Kidney epithelial cell (primary cell): ENCODE measurements at regions not wholly inside any gene's neighbourhood (a gene's known extent, or its start where the extent isn't known, plus 50 kb on each side); places are given as distances from the start of the nearest gene placed in this dataset.
A peak's percentile ranks its signal among the peaks of the same experiment; 100 is the strongest.

ENCODE experiments used
- DNase-seq: peaks from one replicate; pipeline ENCODE4 v3.0.0-alpha.2; 2010; ENCODE audit warnings: low read depth
- H3K27me3 ChIP-seq: 2 replicates; pipeline ENCODE4 v1.6.0; 2011; ENCODE audit warnings: low read length; ENCODE audit not compliant: control insufficient read depth, insufficient read depth
- H3K36me3 ChIP-seq: 2 replicates; pipeline ENCODE4 v1.5.1; 2011; ENCODE audit warnings: low read length; ENCODE audit not compliant: control insufficient read depth, insufficient read depth
- H3K4me3 ChIP-seq: 2 replicates; pipeline ENCODE4 v1.5.1; 2011; ENCODE audit warnings: low read depth, mild to moderate bottlenecking, control low read depth, low read length
- CTCF ChIP-seq: IDR thresholded peaks from 2 replicates; pipeline ENCODE4 v1.5.1; 2011; ENCODE audit warnings: mild to moderate bottlenecking, moderate library complexity, low read length, control low read depth, inconsistent platforms; ENCODE audit not compliant: insufficient read depth, poor library complexity, severe bottlenecking

DNA sequence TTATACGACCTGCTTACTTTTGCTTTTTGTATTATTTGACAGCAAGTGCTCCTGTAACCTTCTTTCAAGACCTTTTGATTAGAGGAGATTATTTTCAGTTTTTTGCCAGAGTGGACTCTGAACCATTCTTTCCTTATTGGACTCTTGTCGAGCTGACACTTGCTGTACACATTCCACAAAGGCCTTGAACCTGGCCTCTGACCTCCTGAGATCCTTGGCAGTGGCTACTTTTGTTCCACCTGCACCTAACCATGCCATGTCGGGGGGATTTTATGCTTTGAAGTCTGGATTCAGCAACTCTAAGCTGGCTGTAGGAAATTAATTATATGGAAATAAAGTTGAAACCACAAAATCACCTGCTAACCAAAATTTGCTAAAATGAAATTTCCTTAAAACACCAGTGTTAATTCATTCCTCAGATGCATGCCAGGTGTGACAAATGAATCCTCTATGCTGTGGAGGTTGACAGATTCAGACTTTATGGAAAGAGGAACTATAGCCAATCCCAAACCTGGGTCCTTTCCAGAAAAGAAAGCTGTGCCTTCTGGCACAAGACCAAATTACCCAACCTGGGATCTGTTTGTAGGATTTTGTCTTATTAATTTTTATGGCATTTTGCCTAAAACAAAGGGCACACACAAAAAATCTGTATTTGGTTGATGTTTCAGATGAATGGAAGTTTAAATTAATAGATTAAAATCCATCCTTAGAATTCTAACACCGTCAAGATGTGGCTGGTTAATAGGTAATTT is 110.4 kb downstream of the CDC42EP3 start:
- no peak for DNase-seq
- Histone ChIP-seq H3K36me3 (no peaks in the 10 kb centered on the region), H3K27me3 (no peaks in the 10 kb centered on the region), H3K4me3 (no peak overlapping the region)
- TF ChIP-seq CTCF, result no peak

DNA sequence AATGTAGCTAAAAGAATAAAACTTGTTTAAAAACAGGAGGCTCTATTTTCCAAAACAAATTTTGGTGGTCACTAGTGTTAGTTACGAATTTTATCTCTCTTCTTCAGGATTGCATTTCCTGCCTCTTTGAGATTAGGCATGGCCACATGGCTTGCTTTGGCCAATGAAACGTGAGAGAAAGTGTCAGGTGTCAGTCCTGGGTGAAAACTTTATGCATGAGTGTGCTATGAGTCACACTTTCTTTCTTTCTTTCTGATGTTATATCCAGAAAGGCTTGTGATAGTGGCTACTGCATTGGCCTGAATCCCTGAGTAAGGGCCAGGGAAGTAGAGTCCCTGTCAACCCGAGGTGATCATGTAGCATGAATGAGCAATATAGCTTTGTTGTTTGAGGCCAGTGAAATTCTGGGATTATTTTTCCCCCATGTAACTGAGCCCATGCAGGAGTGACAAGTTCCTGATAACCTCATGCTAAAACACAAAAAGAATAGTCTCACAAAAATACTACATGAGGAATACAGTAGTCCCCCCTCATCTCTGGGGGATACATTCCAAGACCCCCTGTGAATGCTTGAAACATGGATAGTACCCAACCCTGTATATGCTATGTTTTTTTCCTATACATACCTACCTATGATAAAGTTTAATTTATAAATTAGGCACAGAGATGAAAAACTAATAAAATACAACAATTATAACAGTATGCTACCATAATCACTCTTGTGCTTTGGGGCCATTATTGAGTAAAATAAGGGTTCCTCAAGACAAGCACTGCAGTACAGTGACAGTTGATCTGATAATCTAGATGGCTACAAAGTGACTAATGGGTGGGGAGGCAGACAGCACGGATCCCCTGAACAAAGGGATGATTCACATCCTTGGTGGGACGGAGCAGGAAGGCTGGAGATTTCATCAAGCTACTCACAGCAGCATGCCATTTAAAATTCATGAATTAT is 109.5 kb downstream of the CDC42EP3 start:
- no peak overlapping the region for H3K4me3 ChIP-seq
- peak; percentile 86 for DNase-seq
- no peaks in the 10 kb centered on the region for H3K27me3 ChIP-seq
- H3K36me3 ChIP-seq, result no peaks in the 10 kb centered on the region
- no peak for TF ChIP-seq CTCF

DNA sequence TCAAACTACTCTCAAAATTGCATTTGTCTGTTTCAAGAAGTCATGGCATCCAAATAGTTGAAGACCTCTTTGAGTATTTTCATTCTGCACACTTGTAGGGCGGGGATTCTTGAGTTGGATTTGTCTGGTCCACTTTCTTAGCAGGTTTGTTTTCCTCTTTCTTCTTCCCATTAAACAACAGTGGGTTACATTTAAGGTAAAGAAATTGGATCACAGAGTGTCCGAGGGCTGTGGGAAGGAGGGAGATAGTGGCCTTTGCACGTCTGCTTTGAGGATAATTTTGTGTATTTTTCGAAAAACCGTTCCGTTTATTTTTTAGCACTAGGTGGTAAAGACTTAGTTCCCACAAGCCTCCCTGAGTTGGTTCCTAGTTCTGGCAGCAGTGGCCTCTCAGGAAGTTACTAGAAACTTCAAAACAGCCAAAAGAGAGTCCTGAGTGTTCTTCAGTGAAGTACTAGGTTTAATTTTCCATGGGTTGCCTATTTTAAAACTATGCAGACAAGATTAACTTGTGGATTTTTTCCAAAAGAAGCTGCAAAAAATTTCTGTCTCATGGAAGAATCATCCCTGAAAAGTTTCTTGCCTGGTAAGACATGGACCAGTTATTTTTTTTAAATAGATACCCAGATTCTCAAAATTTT is 107.9 kb downstream of the CDC42EP3 start:
- H3K27me3 ChIP-seq, result no peaks in the 10 kb centered on the region
- TF ChIP-seq CTCF, result no peak
- DNase-seq, result no peak
- no peak overlapping the region for H3K4me3 ChIP-seq
- H3K36me3 ChIP-seq, result no peaks in the 10 kb centered on the region

GRCh38 chr2:37564356-37564755 is 107.1 kb downstream of the CDC42EP3 start:
- Histone ChIP-seq H3K27me3 (no peaks in the 10 kb centered on the region), H3K36me3 (no peaks in the 10 kb centered on the region), H3K4me3 (no peak overlapping the region)
- DNase-seq, result no peak
- no peak for TF ChIP-seq CTCF

- no peaks in the 10 kb centered on the region for H3K27me3 ChIP-seq
- DNase-seq, result no peak
- TF ChIP-seq CTCF, result no peak
These were observed 104.9 kb downstream of the CDC42EP3 start for GRCh38 chr2:37566517-37566981.

More at GRCh38 chr2:37566517-37566981, 104.9 kb downstream of the CDC42EP3 start:
- H3K4me3 ChIP-seq, result no peak overlapping the region
- no peaks in the 10 kb centered on the region for H3K36me3 ChIP-seq
